ENCODE measurements at regions not wholly inside any gene's neighbourhood (a gene's known extent, or its start where the extent isn't known, plus 50 kb on each side); places are given as distances from the start of the nearest gene placed in this dataset.
A peak's percentile ranks its signal among the peaks of the same experiment; 100 is the strongest.
"Not testable (repeated sequence)": the region's sequence is repeated elsewhere in the genome, so short reads cannot be mapped to it uniquely, and the experiment has no call there.

GRCh38 chr22:42189761-42190160 is 59.2 kb upstream of the CYP2D6 start:
- no peak overlapping the region for H3K27ac Mint-ChIP-seq
- H3K9me3 Mint-ChIP-seq, result no peaks in the 10 kb centered on the region
- H3K27me3 Mint-ChIP-seq, result no peaks in the 10 kb centered on the region
- peaks cover 9% of the 10 kb centered on the region for H3K36me3 Mint-ChIP-seq
- H3K4me3 Mint-ChIP-seq, result no peak overlapping the region
- no peak for ATAC-seq
- H3K4me1 Mint-ChIP-seq, result peaks cover 70% of the 10 kb centered on the region

- peaks cover 65% of the 10 kb centered on the region for H3K4me1 Mint-ChIP-seq
- H3K4me3 Mint-ChIP-seq, result no peak overlapping the region
- no peak for ATAC-seq
- no peak overlapping the region for H3K27ac Mint-ChIP-seq
- no peaks in the 10 kb centered on the region for H3K9me3 Mint-ChIP-seq
- peaks cover 8% of the 10 kb centered on the region for H3K36me3 Mint-ChIP-seq
- H3K27me3 Mint-ChIP-seq, result no peaks in the 10 kb centered on the region
These were observed 58.3 kb upstream of the CYP2D6 start for GRCh38 chr22:42188808-42189447.

GRCh38 chr22:42187646-42188045 is 57.0 kb upstream of the CYP2D6 start:
- no peak for ATAC-seq
- H3K27me3 Mint-ChIP-seq, result no peaks in the 10 kb centered on the region
- no peaks in the 10 kb centered on the region for H3K9me3 Mint-ChIP-seq
- H3K27ac Mint-ChIP-seq, result no peak overlapping the region
- H3K4me1 Mint-ChIP-seq, result peaks cover 65% of the 10 kb centered on the region
- no peaks in the 10 kb centered on the region for H3K36me3 Mint-ChIP-seq
- no peak overlapping the region for H3K4me3 Mint-ChIP-seq

DNA sequence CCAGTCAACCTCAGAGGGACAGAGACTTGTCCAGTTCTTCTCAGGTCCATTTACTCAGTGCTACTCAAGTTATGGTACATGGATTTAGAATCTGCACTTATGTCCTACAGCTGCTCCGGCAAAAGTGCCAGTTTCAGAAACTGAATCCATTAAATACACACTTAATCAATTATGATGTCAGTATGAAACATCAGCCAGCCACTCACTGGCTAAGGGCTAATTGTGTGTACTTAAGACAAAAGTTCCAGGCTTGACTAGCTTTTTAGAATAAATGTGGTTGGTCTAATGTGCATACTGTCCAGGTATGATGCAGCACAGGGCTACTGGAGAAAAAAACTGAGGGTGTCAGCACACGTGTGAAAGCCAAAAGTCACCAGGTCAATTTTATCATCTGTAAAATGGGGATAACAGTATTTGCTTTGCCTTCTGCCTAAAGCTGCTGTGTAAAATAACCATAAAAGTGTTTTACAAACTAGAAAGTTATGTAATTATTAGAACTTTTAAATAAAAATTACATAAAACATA is 55.4 kb upstream of the CYP2D6 start:
- ATAC-seq, result no peak
- no peaks in the 10 kb centered on the region for H3K36me3 Mint-ChIP-seq
- no peak overlapping the region for H3K27ac Mint-ChIP-seq
- H3K27me3 Mint-ChIP-seq, result no peaks in the 10 kb centered on the region
- H3K4me1 Mint-ChIP-seq, result peaks cover 58% of the 10 kb centered on the region
- H3K4me3 Mint-ChIP-seq, result no peak overlapping the region
- H3K9me3 Mint-ChIP-seq, result no peaks in the 10 kb centered on the region

DNA sequence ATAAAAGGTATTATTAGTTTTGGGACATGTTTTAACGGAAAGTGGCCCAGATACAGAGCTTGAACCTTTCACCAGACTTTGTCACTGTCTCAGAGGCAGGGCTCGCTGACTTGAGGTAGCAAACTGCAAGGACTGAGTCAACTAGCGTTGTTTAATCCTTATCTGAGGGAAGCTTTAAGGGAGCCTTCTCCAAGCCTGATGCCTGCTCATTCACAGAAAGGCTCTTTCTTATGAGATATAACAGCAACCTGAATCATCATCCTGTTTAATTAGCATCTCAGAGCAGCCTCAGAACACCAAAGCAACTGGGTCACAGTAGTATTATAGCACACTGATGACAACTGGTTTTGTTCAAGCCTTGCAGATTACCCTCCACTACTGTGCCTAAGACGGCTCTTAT is 54.2 kb upstream of the CYP2D6 start:
- no peaks in the 10 kb centered on the region for H3K9me3 Mint-ChIP-seq
- peaks cover 52% of the 10 kb centered on the region for H3K4me1 Mint-ChIP-seq
- no peak overlapping the region for H3K27ac Mint-ChIP-seq
- no peak for ATAC-seq
- H3K27me3 Mint-ChIP-seq, result no peaks in the 10 kb centered on the region
- H3K4me3 Mint-ChIP-seq, result no peak overlapping the region
- no peaks in the 10 kb centered on the region for H3K36me3 Mint-ChIP-seq

GRCh38 chr22:42183461-42184059 is 53.0 kb upstream of the CYP2D6 start:
- not testable (repeated sequence) for H3K4me3 Mint-ChIP-seq

DNA sequence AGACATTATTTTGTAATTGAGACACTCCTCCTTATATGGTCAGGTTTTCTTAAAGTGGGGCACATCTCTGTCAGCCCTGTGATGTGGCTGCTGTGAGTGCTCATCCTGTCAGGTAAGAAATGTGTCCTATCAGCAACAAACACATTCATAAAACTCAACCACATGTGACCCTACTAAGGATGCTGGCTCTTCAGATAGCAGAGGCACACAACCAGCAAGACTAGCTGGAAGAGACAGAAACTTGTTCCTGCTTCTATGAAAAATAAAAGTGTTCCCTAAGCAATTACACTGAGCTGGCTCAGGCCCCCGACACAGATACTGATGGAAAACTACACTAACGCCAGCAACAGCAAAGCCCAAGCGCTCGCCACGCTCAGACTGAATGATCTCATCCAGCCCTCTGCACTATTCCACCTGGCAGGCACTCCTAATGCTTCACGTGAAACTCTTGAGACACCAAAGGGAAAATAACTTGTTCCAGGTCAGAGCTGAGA is 49.8 kb upstream of the CYP2D6 start:
- Mint-ChIP-seq H3K4me3 (no peak overlapping the region), H3K4me1 (peaks cover 42% of the 10 kb centered on the region), H3K36me3 (peaks cover 32% of the 10 kb centered on the region), H3K27ac (no peak overlapping the region), H3K27me3 (no peaks in the 10 kb centered on the region), H3K9me3 (no peaks in the 10 kb centered on the region)
- ATAC-seq, result no peak

More at GRCh38 chr22:42183461-42184059, 53.0 kb upstream of the CYP2D6 start:
- Mint-ChIP-seq H3K27ac (peak overlapping the region; percentile 70), H3K4me1 (peaks cover 49% of the 10 kb centered on the region)
- not testable (repeated sequence) for H3K27me3 Mint-ChIP-seq, H3K36me3 Mint-ChIP-seq, H3K9me3 Mint-ChIP-seq
- ATAC-seq, result peak; percentile 54

Data from stimulated activated memory B cell treated with anti-CD40 and anti-IgM and Interleukin-4, amounts not matched to agents 10 μg/mL and 1 μg/mL and 100 μg/mL, for 72 hours (primary cell).